ENCODE measurements at regions not wholly inside any gene's neighbourhood (a gene's known extent, or its start where the extent isn't known, plus 50 kb on each side); places are given as distances from the start of the nearest gene placed in this dataset.

DNA sequence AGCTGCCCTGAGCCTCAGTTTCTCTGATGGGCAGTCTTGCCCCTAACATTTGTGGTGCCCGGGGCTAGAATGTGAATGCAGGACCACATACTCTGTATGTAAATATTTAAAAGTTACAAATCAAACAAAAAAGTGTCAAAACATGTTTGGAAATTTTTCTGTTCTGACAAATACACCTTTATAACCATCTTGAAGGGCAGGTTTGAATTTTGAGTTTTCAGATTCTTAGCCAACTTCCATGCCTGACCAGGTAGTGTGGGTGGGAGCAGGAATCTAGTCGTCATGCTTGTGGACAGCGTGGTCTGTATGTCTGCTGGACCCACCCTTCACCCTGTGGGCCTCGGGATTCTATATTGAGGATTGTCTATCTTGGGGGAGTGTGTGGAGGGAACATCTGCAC is 325.1 kb downstream of the SOX4 start:
- TF ChIP-seq GATA2 (IDR thresholded peaks at IDR 0.05; ENCODE audit: low read depth, low read length) (no peak), GATA3 (IDR thresholded peaks at IDR 0.05; ENCODE audit: low read depth, low read length) (no peak)
